Heart left ventricle (tissue), 16 donors: ENCODE measurements at regions not wholly inside any gene's neighbourhood (a gene's known extent, or its start where the extent isn't known, plus 50 kb on each side); places are given as distances from the start of the nearest gene placed in this dataset.
A peak's percentile ranks its signal among the peaks of the same experiment; 100 is the strongest.
"Not testable (repeated sequence)": the region's sequence is repeated elsewhere in the genome, so short reads cannot be mapped to it uniquely, and the experiment has no call there.

Experiments used
- ATAC-seq, 4 donors: fragments of 200-7000 bp; cut with Tn5 transposase; one replicate each; pipeline ENCODE4 v1.9.1; 2020 to 2022; ENCODE audit warnings: moderate library complexity in 4 of 4, mild to moderate bottlenecking in 3 of 4, moderate number of reproducible peaks in 1 of 4
- DNase-seq, 5 donors: peaks; one replicate each; pipeline ENCODE4 v3.0.0-alpha.2; 2020
- H3K27ac ChIP-seq, 12 donors: fragments of 200-600 bp; sonication (generic) in 4 of 12; one replicate each; pipeline versions ENCODE4 v1.5.0 to v1.8.0; 2016 to 2022; ENCODE audit warnings: mild to moderate bottlenecking in 2 of 12
- H3K27me3 ChIP-seq, 9 donors: fragments of 200-600 bp; sonication (generic) in 2 of 9; one replicate each; pipeline versions ENCODE4 v1.5.1 to v1.8.0; 2016 to 2022; ENCODE audit warnings: mild to moderate bottlenecking in 3 of 9
- H3K36me3 ChIP-seq, 9 donors: fragments of 200-600 bp; sonication (generic) in 2 of 9; one replicate each; pipeline versions ENCODE4 v1.5.0 to v1.8.0; 2018 to 2022; ENCODE audit warnings: mild to moderate bottlenecking in 2 of 9
- H3K4me1 ChIP-seq, 12 donors: fragments of 200-600 bp; sonication (generic) in 4 of 12; one replicate each; pipeline versions ENCODE4 v1.5.0 to v1.8.0; 2016 to 2022; ENCODE audit warnings: mild to moderate bottlenecking in 3 of 12
- H3K4me3 ChIP-seq, 12 donors: fragments of 200-600 bp; sonication (generic) in 4 of 12; one replicate each; pipeline versions ENCODE4 v1.5.0 to v1.8.0; 2017 to 2022; ENCODE audit warnings: mild to moderate bottlenecking in 9 of 12, moderate library complexity in 4 of 12
- H3K9me3 ChIP-seq, 12 donors: fragments of 200-600 bp; sonication (generic) in 4 of 12; one replicate each; pipeline versions ENCODE4 v1.5.0 to v1.8.0; 2016 to 2022; ENCODE audit warnings: mild to moderate bottlenecking in 1 of 12
- POLR2A ChIP-seq, 2 donors: fragments of 450-650 bp; IDR thresholded peaks; one replicate each; pipeline ENCODE4 v1.6.1; 2017; ENCODE audit warnings: antibody characterized with exemption in 2 of 2, mild to moderate bottlenecking in 2 of 2, moderate library complexity in 2 of 2
- WGBS, 4 donors: extraction: QIAGEN DNeasy Blood & Tissue Kit in 2 of 4; methylation state at CpG; one replicate each; pipeline versions ENCODE4 v1.1.5 to v1.1.7; 2013 to 2018; 5-methylcytosine and 5-hydroxymethylcytosine counted together
- intact Hi-C, 10 donors: fragments of 100-400 bp; cut with DNase I; formaldehyde crosslinking; loops; one replicate each; pipeline versions ENCODE4 v1.11.1 to v1.14.2; 2022
- TF ChIP-seq, protein P1 (sequence below), 12 donors: fragments of 200-600 bp; sonication (generic) in 4 of 12; IDR thresholded peaks; one replicate each; pipeline versions ENCODE4 v1.5.0 to v1.8.0; 2018 to 2022; ENCODE audit warnings: antibody characterized with exemption in 12 of 12, mild to moderate bottlenecking in 5 of 12
- donor health status: ischemic (EF 13 %, LVEDD 7.1; RV severe dilation, severe dysfunction).
- donor health status: healthy with polysubstance abuse.
- donor health status: DM: no; HTN: yes; CAD: no.
- donor health status: DM: no; HTN: no; CAD: no.
- donor health status: ischemic (EF 25% LVEDD 6.9; RV normal size, moderate dysfunction).
- donor health status: ischemic (EF 25% LVEDD 5.7; RV mildly dilated, moderate dysfunction).
- donor health status: healthy.
- donor health status: DM: yes; HTN: yes; CAD: no.
- donor health status: ischemic (EF 35%, LVEDD 5.7; RV mildly dilated, moderate dysfunction).
- donor health status: nonischemic (EF 11% LVEDD 7.7; RV severe dilation, severe dysfunction).
- donor health status: DM: yes; HTN: yes; CAD: no.
- donor health status: PGD.
- donor health status: ischemic (EF 29% LVEDD 5.4; RV normal size, mild dysfunction).
- donor health status: nonischemic (EF 23%, LVEDD 6.1; RV moderate dilation, normal function).

DNA sequence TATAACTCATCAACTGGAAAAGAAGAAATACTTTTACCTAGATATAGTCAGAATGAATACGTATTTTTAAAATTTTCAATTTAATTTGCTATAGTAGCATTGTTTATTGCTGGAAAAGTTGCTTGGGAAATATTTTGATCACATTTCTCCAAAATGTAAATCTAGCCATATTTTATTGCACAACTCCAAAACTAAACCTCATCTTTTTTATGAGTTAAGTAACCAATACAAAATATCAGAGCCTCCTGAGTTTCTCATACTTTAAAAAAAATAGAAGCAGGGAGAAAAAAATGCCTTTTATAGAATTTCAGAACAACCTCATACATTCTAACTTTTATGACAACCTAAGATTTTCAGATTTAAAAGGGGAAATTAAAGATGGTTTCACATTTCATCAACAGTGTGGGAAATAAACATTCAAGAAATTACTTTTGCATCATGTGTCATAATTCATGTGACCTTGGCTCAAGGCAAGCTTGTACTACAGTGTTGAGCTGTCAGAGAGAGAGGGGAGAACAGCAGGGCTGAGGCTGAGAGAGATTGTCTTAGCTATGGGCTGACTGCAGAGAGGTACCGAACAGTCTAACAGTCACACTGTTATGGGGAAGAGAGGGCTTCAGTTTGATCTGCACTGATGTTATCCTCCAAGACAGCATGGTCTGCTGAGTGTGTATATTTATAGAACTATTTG, 519.0 kb downstream of the LTN1 start:
- Histone ChIP-seq H3K4me3 (no peak overlapping the region), H3K27me3 (no peaks in the 10 kb centered on the region), H3K36me3 (no peaks in the 10 kb centered on the region), H3K27ac (no peak overlapping the region), H3K4me1 (peaks cover 0 to 2% (median 0%) of the 10 kb centered on the region in 12 donors), H3K9me3 (no peaks in the 10 kb centered on the region)
- 75 to 84% (median 80%) methylated on average over 2 of the region's 2 CpGs for WGBS, 4 donors
- no peak for DNase-seq
- intact Hi-C loops = no loop called here
- no peak for TF ChIP-seq POLR2A (IDR thresholded peaks at IDR 0.05)
- TF ChIP-seq, protein P1, sequence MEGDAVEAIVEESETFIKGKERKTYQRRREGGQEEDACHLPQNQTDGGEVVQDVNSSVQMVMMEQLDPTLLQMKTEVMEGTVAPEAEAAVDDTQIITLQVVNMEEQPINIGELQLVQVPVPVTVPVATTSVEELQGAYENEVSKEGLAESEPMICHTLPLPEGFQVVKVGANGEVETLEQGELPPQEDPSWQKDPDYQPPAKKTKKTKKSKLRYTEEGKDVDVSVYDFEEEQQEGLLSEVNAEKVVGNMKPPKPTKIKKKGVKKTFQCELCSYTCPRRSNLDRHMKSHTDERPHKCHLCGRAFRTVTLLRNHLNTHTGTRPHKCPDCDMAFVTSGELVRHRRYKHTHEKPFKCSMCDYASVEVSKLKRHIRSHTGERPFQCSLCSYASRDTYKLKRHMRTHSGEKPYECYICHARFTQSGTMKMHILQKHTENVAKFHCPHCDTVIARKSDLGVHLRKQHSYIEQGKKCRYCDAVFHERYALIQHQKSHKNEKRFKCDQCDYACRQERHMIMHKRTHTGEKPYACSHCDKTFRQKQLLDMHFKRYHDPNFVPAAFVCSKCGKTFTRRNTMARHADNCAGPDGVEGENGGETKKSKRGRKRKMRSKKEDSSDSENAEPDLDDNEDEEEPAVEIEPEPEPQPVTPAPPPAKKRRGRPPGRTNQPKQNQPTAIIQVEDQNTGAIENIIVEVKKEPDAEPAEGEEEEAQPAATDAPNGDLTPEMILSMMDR (IDR thresholded peaks at IDR 0.05) = no peak
- ATAC-seq = peak in 2 of 4 donors; percentile 18

DNA sequence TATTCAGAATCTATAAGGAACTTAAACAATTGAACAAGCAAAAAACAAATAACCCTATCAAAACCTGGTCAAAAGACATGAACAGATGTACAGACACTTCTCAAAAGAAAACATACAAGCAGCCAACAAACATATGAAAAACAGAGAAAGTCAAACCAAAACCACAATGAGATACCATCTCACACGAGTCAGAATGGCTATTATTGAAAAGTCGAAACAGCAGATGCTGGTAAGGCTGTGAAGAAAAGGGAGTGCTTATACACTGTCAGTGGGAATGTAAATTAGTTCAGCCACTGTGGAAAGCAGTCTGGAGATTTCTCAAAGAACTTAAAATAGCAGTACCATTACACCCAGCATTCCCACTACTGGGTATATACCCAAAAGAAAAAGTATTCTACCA, 520.1 kb downstream of the LTN1 start:
- H3K4me1 ChIP-seq, H3K9me3 ChIP-seq, ATAC-seq, H3K36me3 ChIP-seq, intact Hi-C loops, DNase-seq, H3K27me3 ChIP-seq, H3K4me3 ChIP-seq, H3K27ac ChIP-seq: not testable (repeated sequence)
- WGBS, 4 donors = 83 to 87% (median 85%) methylated on average over 2 of the region's 2 CpGs

- H3K4me3 ChIP-seq = no peak overlapping the region
- H3K27me3 ChIP-seq = no peaks in the 10 kb centered on the region
- intact Hi-C loops = no loop called here
- 92 to 96% (median 93%) methylated on average over 5 of the region's 5 CpGs for WGBS, 4 donors
- no peak overlapping the region for H3K27ac ChIP-seq
- H3K4me1 ChIP-seq = no peaks in the 10 kb centered on the region
- no peaks in the 10 kb centered on the region for H3K36me3 ChIP-seq
- no peak for DNase-seq
- no peaks in the 10 kb centered on the region for H3K9me3 ChIP-seq
- ATAC-seq = no peak
- TF ChIP-seq, protein P1 (IDR thresholded peaks at IDR 0.05) = no peak
- TF ChIP-seq POLR2A (IDR thresholded peaks at IDR 0.05) = no peak
Measured at GRCh38 chr21:28464988-28465387, 527.7 kb downstream of the LTN1 start.

DNA sequence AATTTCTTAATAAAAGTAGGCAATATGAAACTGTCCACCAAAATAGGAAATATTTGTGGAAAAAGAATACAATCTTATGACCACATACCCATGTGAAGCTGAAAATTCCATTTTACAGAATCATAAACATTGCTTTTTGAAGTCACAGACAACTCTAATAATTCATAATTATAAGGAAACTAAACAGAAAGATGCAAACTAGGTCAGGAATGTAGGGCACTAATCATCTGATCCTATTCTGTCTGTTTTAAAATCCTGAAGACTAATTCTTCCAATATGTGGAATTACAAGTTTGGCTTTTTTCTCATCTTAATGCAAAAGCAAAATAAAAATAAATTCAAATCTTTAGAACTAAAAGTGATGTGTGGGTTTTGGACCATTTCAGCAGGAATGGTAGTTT, 528.6 kb downstream of the LTN1 start:
- ATAC-seq = no peak
- Histone ChIP-seq H3K36me3 (no peaks in the 10 kb centered on the region), H3K27me3 (no peaks in the 10 kb centered on the region), H3K4me1 (no peaks in the 10 kb centered on the region), H3K4me3 (no peak overlapping the region), H3K9me3 (no peaks in the 10 kb centered on the region), H3K27ac (no peak overlapping the region)
- intact Hi-C loops = no loop called here
- DNase-seq = no peak
- TF ChIP-seq, protein P1 (IDR thresholded peaks at IDR 0.05) = no peak
- no peak for TF ChIP-seq POLR2A (IDR thresholded peaks at IDR 0.05)

DNA sequence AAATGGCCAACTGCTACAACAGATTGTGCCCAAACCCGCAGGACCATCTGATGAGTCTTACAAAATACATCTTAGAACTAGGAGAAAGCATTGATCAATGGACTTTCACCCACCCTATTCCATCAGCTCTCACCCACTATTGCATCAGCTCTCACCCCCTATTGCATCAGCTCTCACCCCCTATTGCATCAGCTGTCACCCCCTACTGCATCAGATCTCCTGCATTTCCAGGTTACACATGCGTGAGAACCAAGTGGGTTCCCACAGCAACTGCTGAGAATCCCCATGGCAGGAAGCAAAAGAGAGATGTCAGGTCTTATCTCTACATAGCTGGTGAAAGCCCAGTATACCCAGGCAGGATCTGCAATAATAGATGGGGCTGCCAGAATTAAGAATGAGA, 533.5 kb downstream of the LTN1 start:
- intact Hi-C loops = no loop called here
- ATAC-seq (no peak), DNase-seq (no peak)
- no peaks in the 10 kb centered on the region for H3K36me3 ChIP-seq
- H3K27ac ChIP-seq = no peak overlapping the region
- no peaks in the 10 kb centered on the region for H3K4me1 ChIP-seq
- no peaks in the 10 kb centered on the region for H3K27me3 ChIP-seq
- 89 to 93% (median 92%) methylated on average over 2 of the region's 2 CpGs for WGBS, 4 donors
- TF ChIP-seq, protein P1 (IDR thresholded peaks at IDR 0.05) = no peak
- no peak for TF ChIP-seq POLR2A (IDR thresholded peaks at IDR 0.05)
- no peaks in the 10 kb centered on the region for H3K9me3 ChIP-seq
- H3K4me3 ChIP-seq = no peak overlapping the region
